SK-N-SH treated with all-trans-retinoic acid at 6 μM for 48 hours (cell line): ENCODE measurements at regions not wholly inside any gene's neighbourhood (a gene's known extent, or its start where the extent isn't known, plus 50 kb on each side); places are given as distances from the start of the nearest gene placed in this dataset.

Source experiments
- BACH2 ChIP-seq: fragments of 250-450 bp; sonication (Bioruptor Pico); IDR thresholded peaks from 2 replicates; pipeline ENCODE4 v1.9.0; 2021; ENCODE audit warnings: mild to moderate bottlenecking, borderline replicate concordance
- CREB5 ChIP-seq: fragments of 250-450 bp; sonication (Bioruptor Pico); IDR thresholded peaks from 2 replicates; pipeline ENCODE4 v1.5.1; 2020; ENCODE audit warnings: low read depth, mild to moderate bottlenecking, moderate library complexity
- ZFP30 ChIP-seq: fragments of 450-650 bp; formaldehyde crosslinking; IDR thresholded peaks from 2 replicates; pipeline ENCODE4 v1.5.0; 2022; ENCODE audit warnings: mild to moderate bottlenecking, moderate library complexity
- TF ChIP-seq, protein P1 (sequence below): fragments of 250-450 bp; sonication (Bioruptor Pico); IDR thresholded peaks from 2 replicates; pipeline ENCODE4 v1.5.0; 2020; ENCODE audit warnings: mild to moderate bottlenecking, moderate library complexity
- TF ChIP-seq, protein P2 (sequence below): fragments of 250-450 bp; sonication (Bioruptor Pico); IDR thresholded peaks from 2 replicates; pipeline ENCODE4 v1.8.0; 2020; ENCODE audit warnings: mild to moderate bottlenecking, moderate library complexity, borderline replicate concordance

GRCh38 chr1:242703467-242703866, 179.0 kb upstream of the PLD5 start:
- TF ChIP-seq, protein P1, sequence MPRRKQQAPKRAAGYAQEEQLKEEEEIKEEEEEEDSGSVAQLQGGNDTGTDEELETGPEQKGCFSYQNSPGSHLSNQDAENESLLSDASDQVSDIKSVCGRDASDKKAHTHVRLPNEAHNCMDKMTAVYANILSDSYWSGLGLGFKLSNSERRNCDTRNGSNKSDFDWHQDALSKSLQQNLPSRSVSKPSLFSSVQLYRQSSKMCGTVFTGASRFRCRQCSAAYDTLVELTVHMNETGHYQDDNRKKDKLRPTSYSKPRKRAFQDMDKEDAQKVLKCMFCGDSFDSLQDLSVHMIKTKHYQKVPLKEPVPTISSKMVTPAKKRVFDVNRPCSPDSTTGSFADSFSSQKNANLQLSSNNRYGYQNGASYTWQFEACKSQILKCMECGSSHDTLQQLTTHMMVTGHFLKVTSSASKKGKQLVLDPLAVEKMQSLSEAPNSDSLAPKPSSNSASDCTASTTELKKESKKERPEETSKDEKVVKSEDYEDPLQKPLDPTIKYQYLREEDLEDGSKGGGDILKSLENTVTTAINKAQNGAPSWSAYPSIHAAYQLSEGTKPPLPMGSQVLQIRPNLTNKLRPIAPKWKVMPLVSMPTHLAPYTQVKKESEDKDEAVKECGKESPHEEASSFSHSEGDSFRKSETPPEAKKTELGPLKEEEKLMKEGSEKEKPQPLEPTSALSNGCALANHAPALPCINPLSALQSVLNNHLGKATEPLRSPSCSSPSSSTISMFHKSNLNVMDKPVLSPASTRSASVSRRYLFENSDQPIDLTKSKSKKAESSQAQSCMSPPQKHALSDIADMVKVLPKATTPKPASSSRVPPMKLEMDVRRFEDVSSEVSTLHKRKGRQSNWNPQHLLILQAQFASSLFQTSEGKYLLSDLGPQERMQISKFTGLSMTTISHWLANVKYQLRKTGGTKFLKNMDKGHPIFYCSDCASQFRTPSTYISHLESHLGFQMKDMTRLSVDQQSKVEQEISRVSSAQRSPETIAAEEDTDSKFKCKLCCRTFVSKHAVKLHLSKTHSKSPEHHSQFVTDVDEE (CRISPR knock-in tag) = no peak
- TF ChIP-seq ZFP30 (CRISPR knock-in tag) (no peak), BACH2 (CRISPR knock-in tag) (no peak), CREB5 (CRISPR knock-in tag) (no peak)
- TF ChIP-seq, protein P2, sequence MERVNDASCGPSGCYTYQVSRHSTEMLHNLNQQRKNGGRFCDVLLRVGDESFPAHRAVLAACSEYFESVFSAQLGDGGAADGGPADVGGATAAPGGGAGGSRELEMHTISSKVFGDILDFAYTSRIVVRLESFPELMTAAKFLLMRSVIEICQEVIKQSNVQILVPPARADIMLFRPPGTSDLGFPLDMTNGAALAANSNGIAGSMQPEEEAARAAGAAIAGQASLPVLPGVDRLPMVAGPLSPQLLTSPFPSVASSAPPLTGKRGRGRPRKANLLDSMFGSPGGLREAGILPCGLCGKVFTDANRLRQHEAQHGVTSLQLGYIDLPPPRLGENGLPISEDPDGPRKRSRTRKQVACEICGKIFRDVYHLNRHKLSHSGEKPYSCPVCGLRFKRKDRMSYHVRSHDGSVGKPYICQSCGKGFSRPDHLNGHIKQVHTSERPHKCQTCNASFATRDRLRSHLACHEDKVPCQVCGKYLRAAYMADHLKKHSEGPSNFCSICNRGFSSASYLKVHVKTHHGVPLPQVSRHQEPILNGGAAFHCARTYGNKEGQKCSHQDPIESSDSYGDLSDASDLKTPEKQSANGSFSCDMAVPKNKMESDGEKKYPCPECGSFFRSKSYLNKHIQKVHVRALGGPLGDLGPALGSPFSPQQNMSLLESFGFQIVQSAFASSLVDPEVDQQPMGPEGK (CRISPR knock-in tag) = no peak
